Endodermal cell (in vitro differentiated cells): ENCODE measurements at regions not wholly inside any gene's neighbourhood (a gene's known extent, or its start where the extent isn't known, plus 50 kb on each side); places are given as distances from the start of the nearest gene placed in this dataset.

Experiments used
- DNase-seq: peaks from one replicate; pipeline ENCODE4 v3.0.0-alpha.2; 2017
- H3K27ac ChIP-seq: 2 replicates; pipeline ENCODE4 v1.5.1; 2013; ENCODE audit warnings: mild to moderate bottlenecking, low read depth, low read length, moderate library complexity
- H3K27me3 ChIP-seq: 2 replicates; pipeline ENCODE4 v1.6.1; 2013; ENCODE audit warnings: mild to moderate bottlenecking, low read length, moderate library complexity; ENCODE audit not compliant: insufficient read depth, control insufficient read depth, poor library complexity, severe bottlenecking
- H3K36me3 ChIP-seq: 2 replicates; pipeline ENCODE4 v1.7.0; 2013; ENCODE audit warnings: mild to moderate bottlenecking, low read length, moderate library complexity; ENCODE audit not compliant: control insufficient read depth, insufficient read depth
- H3K4me1 ChIP-seq: one replicate; pipeline ENCODE4 v1.7.0; 2013; ENCODE audit warnings: low read length; ENCODE audit not compliant: control insufficient read depth, insufficient read depth
- H3K4me3 ChIP-seq: 2 replicates; pipeline ENCODE4 v1.5.1; 2013; ENCODE audit warnings: mild to moderate bottlenecking, low read length, moderate library complexity
- H3K9ac ChIP-seq: 2 replicates; pipeline ENCODE4 v1.6.1; 2013; ENCODE audit warnings: mild to moderate bottlenecking, low read length, moderate library complexity; ENCODE audit not compliant: poor library complexity, severe bottlenecking; ENCODE audit errors: extremely low read depth
- H3K9me3 ChIP-seq: 2 replicates; pipeline ENCODE4 v1.6.1; 2013; ENCODE audit warnings: mild to moderate bottlenecking, low read length, moderate library complexity; ENCODE audit not compliant: control insufficient read depth
- H3K27ac Mint-ChIP-seq: 2 replicates; pipeline ENCODE4 v1.8.0; 2020; ENCODE audit warnings: mixed read lengths
- H3K27me3 Mint-ChIP-seq: 2 replicates; pipeline ENCODE4 v1.8.0; 2021; ENCODE audit warnings: mild to moderate bottlenecking, mixed read lengths; ENCODE audit not compliant: insufficient read depth
- H3K36me3 Mint-ChIP-seq: 2 replicates; pipeline ENCODE4 v1.8.0; 2020; ENCODE audit warnings: low read depth, mixed read lengths
- H3K4me1 Mint-ChIP-seq: 2 replicates; pipeline ENCODE4 v1.8.0; 2020; ENCODE audit warnings: mixed read lengths
- H3K4me3 Mint-ChIP-seq: 2 replicates; pipeline ENCODE4 v1.8.0; 2020; ENCODE audit warnings: mild to moderate bottlenecking, moderate library complexity, mixed read lengths
- H3K9me3 Mint-ChIP-seq: 2 replicates; pipeline ENCODE4 v1.8.0; 2020; ENCODE audit warnings: mild to moderate bottlenecking, mixed read lengths
- WGBS, 2 experiments: methylation state at CpG; one replicate each; pipeline versions ENCODE4 v1.1.5 to v1.1.7; 2013; ENCODE audit warnings: missing lambda C conversion rate in 2 of 2, mixed read lengths in 1 of 2; ENCODE audit not compliant: insufficient coverage in 1 of 2, insufficient read length in 1 of 2; 5-methylcytosine and 5-hydroxymethylcytosine counted together
- TF ChIP-seq, protein P1 (sequence below): fragments of 200-600 bp; sonication (generic); conservative IDR thresholded peaks from 2 replicates; pipeline ENCODE4 v1.5.0; 2021; ENCODE audit warnings: antibody characterized with exemption, mild to moderate bottlenecking

DNA sequence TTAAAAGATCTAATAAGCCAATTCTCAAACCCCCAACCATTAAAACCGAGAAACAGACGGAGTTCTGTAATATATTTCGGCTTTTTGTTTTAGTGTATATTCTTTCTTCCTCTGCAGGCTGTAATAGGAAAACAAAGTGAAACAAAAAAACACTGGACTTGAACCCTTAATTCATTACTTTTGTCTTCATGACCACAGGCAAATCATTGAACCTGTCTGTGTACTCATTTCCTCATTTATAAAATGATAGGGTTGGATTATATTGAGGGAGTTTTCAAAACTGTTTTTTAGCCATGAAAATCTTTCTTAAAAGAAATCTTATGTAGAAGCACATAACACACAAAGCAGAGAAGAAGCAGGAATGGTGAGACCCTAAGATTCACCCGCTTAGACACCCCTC, 278.8 kb downstream of the CD83 start:
- TF ChIP-seq, protein P1, sequence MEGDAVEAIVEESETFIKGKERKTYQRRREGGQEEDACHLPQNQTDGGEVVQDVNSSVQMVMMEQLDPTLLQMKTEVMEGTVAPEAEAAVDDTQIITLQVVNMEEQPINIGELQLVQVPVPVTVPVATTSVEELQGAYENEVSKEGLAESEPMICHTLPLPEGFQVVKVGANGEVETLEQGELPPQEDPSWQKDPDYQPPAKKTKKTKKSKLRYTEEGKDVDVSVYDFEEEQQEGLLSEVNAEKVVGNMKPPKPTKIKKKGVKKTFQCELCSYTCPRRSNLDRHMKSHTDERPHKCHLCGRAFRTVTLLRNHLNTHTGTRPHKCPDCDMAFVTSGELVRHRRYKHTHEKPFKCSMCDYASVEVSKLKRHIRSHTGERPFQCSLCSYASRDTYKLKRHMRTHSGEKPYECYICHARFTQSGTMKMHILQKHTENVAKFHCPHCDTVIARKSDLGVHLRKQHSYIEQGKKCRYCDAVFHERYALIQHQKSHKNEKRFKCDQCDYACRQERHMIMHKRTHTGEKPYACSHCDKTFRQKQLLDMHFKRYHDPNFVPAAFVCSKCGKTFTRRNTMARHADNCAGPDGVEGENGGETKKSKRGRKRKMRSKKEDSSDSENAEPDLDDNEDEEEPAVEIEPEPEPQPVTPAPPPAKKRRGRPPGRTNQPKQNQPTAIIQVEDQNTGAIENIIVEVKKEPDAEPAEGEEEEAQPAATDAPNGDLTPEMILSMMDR: no peak
- H3K4me3 ChIP-seq: no peak overlapping the region
- Mint-ChIP-seq H3K27me3 (no peaks in the 10 kb centered on the region), H3K9me3 (peaks cover 26% of the 10 kb centered on the region), H3K4me1 (peaks cover 20% of the 10 kb centered on the region), H3K4me3 (no peak overlapping the region), H3K27ac (no peak overlapping the region), H3K36me3 (peaks cover 53% of the 10 kb centered on the region)
- peaks cover 3% of the 10 kb centered on the region for H3K4me1 ChIP-seq
- DNase-seq: no peak
- H3K9me3 ChIP-seq: peaks cover 19% of the 10 kb centered on the region
- WGBS, 2 experiments: 80 to 96% methylated on average over 1 to 4 of the region's 4 CpGs
- no peak overlapping the region for H3K27ac ChIP-seq
- H3K9ac ChIP-seq: no peak overlapping the region
- H3K36me3 ChIP-seq: no peaks in the 10 kb centered on the region
- H3K27me3 ChIP-seq: no peaks in the 10 kb centered on the region

- H3K9me3 ChIP-seq: peaks cover 19% of the 10 kb centered on the region
- Mint-ChIP-seq H3K4me3 (no peak overlapping the region), H3K36me3 (peaks cover 53% of the 10 kb centered on the region), H3K27me3 (no peaks in the 10 kb centered on the region), H3K4me1 (peaks cover 20% of the 10 kb centered on the region), H3K27ac (peak overlapping the region; percentile 88), H3K9me3 (peaks cover 30% of the 10 kb centered on the region)
- no peak overlapping the region for H3K4me3 ChIP-seq
- H3K36me3 ChIP-seq: no peaks in the 10 kb centered on the region
- WGBS, 2 experiments: 88 to 90% methylated on average over 7 to 11 of the region's 12 CpGs
- H3K27ac ChIP-seq: no peak overlapping the region
- H3K27me3 ChIP-seq: no peaks in the 10 kb centered on the region
- DNase-seq: peak; percentile 92
- no peak overlapping the region for H3K9ac ChIP-seq
- peaks cover 3% of the 10 kb centered on the region for H3K4me1 ChIP-seq
- TF ChIP-seq, protein P1: peak; percentile 95
Measured at GRCh38 chr6:14396826-14397517, 279.4 kb downstream of the CD83 start.

DNA sequence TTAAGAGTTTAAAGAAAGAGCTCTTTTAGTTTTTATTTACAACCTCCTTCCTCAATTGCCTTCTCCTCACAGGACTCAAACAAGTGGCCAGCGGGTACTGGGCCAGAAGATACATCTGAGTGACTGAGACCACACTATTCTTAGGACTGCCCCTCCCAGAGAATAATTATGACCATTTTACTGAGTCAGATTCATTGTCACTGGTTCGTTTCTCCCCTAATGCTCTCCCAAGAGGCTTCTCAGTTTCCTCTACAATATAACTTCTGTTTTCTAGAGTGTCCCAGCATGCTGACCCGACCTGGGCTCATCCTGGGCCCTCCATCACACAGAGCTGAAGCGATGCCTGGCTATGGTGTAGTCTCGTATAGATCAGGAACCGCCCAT, 279.9 kb downstream of the CD83 start:
- Mint-ChIP-seq H3K4me3 (no peak overlapping the region), H3K27ac (peak overlapping the region; percentile 88), H3K4me1 (peaks cover 20% of the 10 kb centered on the region), H3K9me3 (peaks cover 35% of the 10 kb centered on the region), H3K36me3 (peaks cover 55% of the 10 kb centered on the region), H3K27me3 (no peaks in the 10 kb centered on the region)
- Histone ChIP-seq H3K4me3 (no peak overlapping the region), H3K9ac (no peak overlapping the region), H3K27me3 (no peaks in the 10 kb centered on the region), H3K27ac (no peak overlapping the region), H3K36me3 (no peaks in the 10 kb centered on the region), H3K4me1 (peaks cover 3% of the 10 kb centered on the region), H3K9me3 (peaks cover 19% of the 10 kb centered on the region)
- WGBS, 2 experiments: 86 to 92% methylated on average over 2 to 5 of the region's 6 CpGs
- DNase-seq: no peak
- TF ChIP-seq, protein P1: no peak
